ENCODE measurements at regions not wholly inside any gene's neighbourhood (a gene's known extent, or its start where the extent isn't known, plus 50 kb on each side); places are given as distances from the start of the nearest gene placed in this dataset.

- no peak for TF ChIP-seq CTCF (IDR thresholded peaks at IDR 0.05)
- TF ChIP-seq POLR2A (IDR thresholded peaks at IDR 0.05; ENCODE audit: low read depth), result no peak
- no peak for TF ChIP-seq EP300 (IDR thresholded peaks at IDR 0.05)
Observed at GRCh38 chr10:44008917-44009709, 360.4 kb upstream of the ZNF32 start.
